CD4-positive, alpha-beta T cell (primary cell): ENCODE measurements at regions not wholly inside any gene's neighbourhood (a gene's known extent, or its start where the extent isn't known, plus 50 kb on each side); places are given as distances from the start of the nearest gene placed in this dataset.

Source experiments
- ATAC-seq: fragments of 200-7000 bp; cut with Tn5 transposase; one replicate; pipeline ENCODE4 v1.10.0; 2022; ENCODE audit warnings: mild to moderate bottlenecking; ENCODE audit not compliant: poor library complexity
- CTCF ChIA-PET: fragments of 350-600 bp; sonication (Branson Sonifier 250); formaldehyde crosslinking; loops from one replicate; lab custom pipeline; 2021; ENCODE audit warnings: antibody characterized with exemption, inconsistent platforms; lab: Charles Lee
- POLR2A ChIA-PET: fragments of 350-600 bp; sonication (Branson Sonifier 250); formaldehyde crosslinking; loops from one replicate; lab custom pipeline; 2021; ENCODE audit warnings: antibody characterized with exemption, inconsistent platforms; lab: Charles Lee
- DNase-seq, 14 experiments: peaks; one replicate each; pipeline ENCODE4 v3.0.0-alpha.2; 2013 to 2020; ENCODE audit warnings: mixed read lengths in 2 of 14
- H3K27ac ChIP-seq, 2 donors: one replicate each; pipeline versions ENCODE4 v1.5.1 to v1.7.0; 2013; ENCODE audit warnings: low read length in 2 of 2, low read depth in 1 of 2, mild to moderate bottlenecking in 1 of 2
- H3K27me3 ChIP-seq, 2 experiments: 1 replicate in 1 of 2; 2 replicates in 1 of 2; pipeline versions ENCODE4 v1.6.1 to v1.7.0; 2013; ENCODE audit warnings: low read length in 2 of 2, control low read depth in 1 of 2, mild to moderate bottlenecking in 1 of 2, moderate library complexity in 1 of 2; ENCODE audit not compliant: insufficient read depth in 2 of 2, control insufficient read depth in 1 of 2
- H3K36me3 ChIP-seq: one replicate; pipeline ENCODE4 v1.6.1; 2013; ENCODE audit warnings: low read length, control low read depth; ENCODE audit not compliant: insufficient read depth
- H3K4me1 ChIP-seq: one replicate; pipeline ENCODE4 v1.6.1; 2013; ENCODE audit warnings: low read length, control low read depth; ENCODE audit not compliant: insufficient read depth
- H3K4me3 ChIP-seq: one replicate; pipeline ENCODE4 v1.5.1; 2013; ENCODE audit warnings: mild to moderate bottlenecking, low read length, moderate library complexity
- H3K9me3 ChIP-seq, 2 experiments: 1 replicate in 1 of 2; 2 replicates in 1 of 2; pipeline versions ENCODE4 v1.6.1 to v1.7.0; 2013; ENCODE audit warnings: low read length in 2 of 2, mild to moderate bottlenecking in 2 of 2, control low read depth in 1 of 2, moderate library complexity in 1 of 2; ENCODE audit not compliant: control insufficient read depth in 1 of 2, insufficient read depth in 1 of 2
- H3K27ac Mint-ChIP-seq: one replicate; pipeline ENCODE4 v1.8.0; 2020; ENCODE audit warnings: mixed read lengths
- H3K27me3 Mint-ChIP-seq: one replicate; pipeline ENCODE4 v1.8.0; 2021; ENCODE audit warnings: mixed read lengths
- H3K36me3 Mint-ChIP-seq: one replicate; pipeline ENCODE4 v1.8.0; 2021; ENCODE audit warnings: low read depth, mixed read lengths
- H3K4me1 Mint-ChIP-seq: one replicate; pipeline ENCODE4 v1.8.0; 2021; ENCODE audit warnings: low read depth, mixed read lengths
- H3K4me3 Mint-ChIP-seq: one replicate; pipeline ENCODE4 v1.8.0; 2020; ENCODE audit warnings: mild to moderate bottlenecking, mixed read lengths
- H3K9me3 Mint-ChIP-seq: one replicate; pipeline ENCODE4 v1.8.0; 2020; ENCODE audit warnings: mixed read lengths
- CTCF ChIP-seq: fragments of 200-600 bp; IDR thresholded peaks from one replicate; pipeline ENCODE4 v1.8.0; 2022; ENCODE audit warnings: antibody characterized with exemption, mild to moderate bottlenecking
- intact Hi-C, 2 experiments: fragments of 100-400 bp; cut with DNase I in 1 of 2; cut with micrococcal nuclease in 1 of 2; formaldehyde crosslinking; loops; one replicate each; pipeline versions ENCODE4 v1.15.1 to v1.9.0; 2023 to 2025; cut with DNase I, micrococcal nuclease

GRCh38 chr6:4243237-4243636, 107.9 kb upstream of the ECI2 start:
- H3K36me3 ChIP-seq = no peaks in the 10 kb centered on the region
- Mint-ChIP-seq H3K4me3 (no peak overlapping the region), H3K27me3 (no peaks in the 10 kb centered on the region), H3K36me3 (no peaks in the 10 kb centered on the region), H3K27ac (no peak overlapping the region), H3K4me1 (no peaks in the 10 kb centered on the region), H3K9me3 (peaks cover 4% of the 10 kb centered on the region)
- POLR2A ChIA-PET = no interaction called here
- no peak overlapping the region for H3K27ac ChIP-seq
- ATAC-seq = no peak
- H3K4me1 ChIP-seq = no peaks in the 10 kb centered on the region
- H3K27me3 ChIP-seq = peaks cover 0 to 2% of the 10 kb centered on the region in 2 experiments
- H3K4me3 ChIP-seq = no peak overlapping the region
- H3K9me3 ChIP-seq = peaks cover 6 to 12% of the 10 kb centered on the region in 2 experiments
- CTCF ChIA-PET = no interaction called here
- TF ChIP-seq CTCF = no peak
- intact Hi-C loops = no loop called here
- no peak for DNase-seq

- Mint-ChIP-seq H3K36me3 (no peaks in the 10 kb centered on the region), H3K4me1 (no peaks in the 10 kb centered on the region), H3K4me3 (no peak overlapping the region), H3K9me3 (peaks cover 4% of the 10 kb centered on the region), H3K27ac (no peak overlapping the region), H3K27me3 (no peaks in the 10 kb centered on the region)
- intact Hi-C loops = no loop called here
- no peak for DNase-seq
- ATAC-seq = no peak
- H3K27me3 ChIP-seq = peaks cover 0 to 2% of the 10 kb centered on the region in 2 experiments
- POLR2A ChIA-PET = no interaction called here
- H3K4me1 ChIP-seq = no peaks in the 10 kb centered on the region
- H3K4me3 ChIP-seq = no peak overlapping the region
- no peak for TF ChIP-seq CTCF
- H3K27ac ChIP-seq = no peak overlapping the region
- H3K9me3 ChIP-seq = peaks cover 6 to 12% of the 10 kb centered on the region in 2 experiments
- CTCF ChIA-PET = no interaction called here
- no peaks in the 10 kb centered on the region for H3K36me3 ChIP-seq
These were observed 107.2 kb upstream of the ECI2 start for GRCh38 chr6:4242601-4243000.

- Histone ChIP-seq H3K27ac (no peak overlapping the region), H3K9me3 (peaks cover 6 to 9% of the 10 kb centered on the region in 2 experiments), H3K36me3 (no peaks in the 10 kb centered on the region), H3K4me3 (no peak overlapping the region), H3K4me1 (no peaks in the 10 kb centered on the region), H3K27me3 (peaks cover 0 to 2% of the 10 kb centered on the region in 2 experiments)
- no peak overlapping the region for H3K27ac Mint-ChIP-seq
- no peak overlapping the region for H3K4me3 Mint-ChIP-seq
- H3K4me1 Mint-ChIP-seq = no peaks in the 10 kb centered on the region
- intact Hi-C loops = no loop called here
- CTCF ChIA-PET = no interaction called here
- no peak for TF ChIP-seq CTCF
- H3K36me3 Mint-ChIP-seq = no peaks in the 10 kb centered on the region
- POLR2A ChIA-PET = no interaction called here
- H3K9me3 Mint-ChIP-seq = peaks cover 4% of the 10 kb centered on the region
- no peaks in the 10 kb centered on the region for H3K27me3 Mint-ChIP-seq
- ATAC-seq (no peak), DNase-seq (no peak)
These were observed 104.8 kb upstream of the ECI2 start for GRCh38 chr6:4240148-4240547.
